GM12865 (cell line): ENCODE measurements at regions not wholly inside any gene's neighbourhood (a gene's known extent, or its start where the extent isn't known, plus 50 kb on each side); places are given as distances from the start of the nearest gene placed in this dataset.

ENCODE experiments used
- DNase-seq: peaks from one replicate; pipeline ENCODE4 v3.0.0; 2010; ENCODE audit warnings: low read depth
- H3K4me3 ChIP-seq: 2 replicates; pipeline ENCODE4 v1.5.1; 2011; ENCODE audit warnings: mild to moderate bottlenecking, low read depth, low read length, control low read depth
- CTCF ChIP-seq: IDR thresholded peaks from 2 replicates; pipeline ENCODE4 v1.5.1; 2011; ENCODE audit warnings: low read length, control low read depth, low read depth, inconsistent platforms; ENCODE audit not compliant: insufficient read depth; ENCODE audit errors: missing control alignments

- no peak for TF ChIP-seq CTCF
- H3K4me3 ChIP-seq, result no peak overlapping the region
- DNase-seq, result no peak
These were observed 223.0 kb downstream of the AUH start for GRCh38 chr9:91138760-91139159.

- TF ChIP-seq CTCF, result no peak
- no peak for DNase-seq
- H3K4me3 ChIP-seq, result no peak overlapping the region
These were observed 220.2 kb downstream of the AUH start for GRCh38 chr9:91141407-91141965.

GRCh38 chr9:91143162-91143561 lies 218.6 kb downstream of the AUH start:
- no peak overlapping the region for H3K4me3 ChIP-seq
- no peak for TF ChIP-seq CTCF
- no peak for DNase-seq

GRCh38 chr9:91143642-91144041 lies 218.1 kb downstream of the AUH start:
- DNase-seq, result no peak
- no peak for TF ChIP-seq CTCF
- H3K4me3 ChIP-seq, result no peak overlapping the region

- TF ChIP-seq CTCF, result no peak
- DNase-seq, result no peak
- no peak overlapping the region for H3K4me3 ChIP-seq
These were observed 216.9 kb downstream of the AUH start for GRCh38 chr9:91144769-91145168.

- no peak for TF ChIP-seq CTCF
- DNase-seq, result no peak
- no peak overlapping the region for H3K4me3 ChIP-seq
These were observed 216.2 kb downstream of the AUH start for GRCh38 chr9:91145496-91145895.

- H3K4me3 ChIP-seq, result no peak overlapping the region
- no peak for TF ChIP-seq CTCF
- no peak for DNase-seq
These were observed 215.2 kb downstream of the AUH start for GRCh38 chr9:91146391-91147019.
